ENCODE measurements at regions not wholly inside any gene's neighbourhood (a gene's known extent, or its start where the extent isn't known, plus 50 kb on each side); places are given as distances from the start of the nearest gene placed in this dataset.

DNA sequence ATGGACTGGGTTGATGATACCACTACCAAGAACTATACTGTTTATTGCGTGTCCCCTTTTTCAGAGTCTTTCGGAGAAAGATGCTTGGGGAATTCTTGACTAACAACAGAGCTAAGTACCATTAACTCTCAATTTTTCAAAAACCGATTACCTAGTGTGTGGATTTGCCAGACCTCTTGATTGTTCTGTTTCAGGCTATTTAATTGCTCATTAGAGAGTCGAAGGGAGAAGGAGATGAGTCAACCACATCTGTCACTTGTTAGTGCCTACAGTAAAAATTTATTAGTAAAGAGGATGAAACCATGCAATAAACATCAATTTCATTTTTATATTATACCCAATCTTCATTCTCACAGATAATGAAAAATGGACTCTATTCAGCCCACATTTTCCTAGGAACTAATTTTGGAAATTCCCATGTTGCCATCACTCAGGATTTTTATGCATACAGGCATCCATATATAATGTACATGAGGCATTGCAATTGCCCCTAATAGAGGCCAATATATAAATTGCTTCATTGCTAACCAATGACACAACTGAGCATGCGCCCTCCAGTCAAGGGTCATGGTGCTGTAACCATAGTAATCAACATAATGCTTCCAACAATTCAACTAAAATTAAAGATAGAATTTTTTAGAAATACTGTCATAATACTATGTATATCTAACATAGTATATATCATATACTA lies 541.7 kb downstream of the TBL1XR1 start:
- H3K4me3 ChIP-seq (ENCODE audit: control insufficient read depth, low read depth, low read length): no peak overlapping the region
- peak; percentile 7 for DNase-seq (ENCODE audit: low read depth)
- no peak for TF ChIP-seq CTCF (IDR thresholded peaks at IDR 0.05; ENCODE audit: control insufficient read depth, insufficient read depth, low read depth, low read length, missing control alignments)

- no peak overlapping the region for H3K4me3 ChIP-seq (ENCODE audit: control insufficient read depth, low read depth, low read length)
- peak; percentile 22 for TF ChIP-seq CTCF (IDR thresholded peaks at IDR 0.05; ENCODE audit: control insufficient read depth, insufficient read depth, low read depth, low read length, missing control alignments)
- DNase-seq (ENCODE audit: low read depth): no peak
These were observed 545.7 kb downstream of the TBL1XR1 start for GRCh38 chr3:176651622-176652021.

DNA sequence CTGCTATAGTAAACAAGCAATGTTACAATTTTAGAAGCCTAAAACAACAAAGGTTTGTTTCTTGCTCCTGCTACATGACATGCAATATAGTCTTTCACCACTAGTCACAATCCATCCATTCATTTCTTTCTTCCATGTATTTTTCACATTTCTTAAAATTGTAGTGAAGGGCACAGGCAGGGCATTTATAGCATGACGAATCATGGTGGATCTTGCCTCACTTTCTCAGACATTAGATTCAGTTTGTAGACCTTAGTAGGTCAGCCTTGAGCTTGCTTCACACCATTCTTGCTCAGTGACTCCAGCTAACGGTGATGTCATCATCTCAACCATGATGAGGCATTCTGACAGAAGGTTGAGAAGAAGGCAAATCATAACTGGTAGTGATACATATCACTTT lies 546.8 kb downstream of the TBL1XR1 start:
- no peak overlapping the region for H3K4me3 ChIP-seq (ENCODE audit: control insufficient read depth, low read depth, low read length)
- peak; percentile 25 for TF ChIP-seq CTCF (IDR thresholded peaks at IDR 0.05; ENCODE audit: control insufficient read depth, insufficient read depth, low read depth, low read length, missing control alignments)
- peak; percentile 17 for DNase-seq (ENCODE audit: low read depth)

DNA sequence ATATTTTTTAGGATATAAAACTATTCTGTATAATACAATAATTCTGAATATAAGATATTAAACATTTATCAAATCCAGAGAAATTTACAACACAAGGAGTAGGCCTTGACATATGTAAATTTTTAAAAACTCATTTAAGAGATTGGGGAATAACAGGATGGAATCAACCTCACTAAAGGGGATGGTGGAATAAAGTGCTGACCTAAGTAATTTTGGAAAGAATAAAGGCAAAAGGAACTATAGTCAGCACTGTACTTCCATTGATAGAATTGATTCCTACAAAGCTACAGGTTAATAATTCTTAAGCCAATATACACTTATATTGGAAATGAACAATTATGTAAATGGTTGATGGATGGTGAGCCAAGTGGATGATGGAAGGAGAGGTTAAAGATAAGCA lies 549.3 kb downstream of the TBL1XR1 start:
- DNase-seq (ENCODE audit: low read depth): no peak
- TF ChIP-seq CTCF (IDR thresholded peaks at IDR 0.05; ENCODE audit: control insufficient read depth, insufficient read depth, low read depth, low read length, missing control alignments): no peak
- H3K4me3 ChIP-seq (ENCODE audit: control insufficient read depth, low read depth, low read length): no peak overlapping the region

- H3K4me3 ChIP-seq (ENCODE audit: control insufficient read depth, low read depth, low read length): no peak overlapping the region
- no peak for DNase-seq (ENCODE audit: low read depth)
These were observed 563.8 kb downstream of the TBL1XR1 start for GRCh38 chr3:176633511-176633910.

DNA sequence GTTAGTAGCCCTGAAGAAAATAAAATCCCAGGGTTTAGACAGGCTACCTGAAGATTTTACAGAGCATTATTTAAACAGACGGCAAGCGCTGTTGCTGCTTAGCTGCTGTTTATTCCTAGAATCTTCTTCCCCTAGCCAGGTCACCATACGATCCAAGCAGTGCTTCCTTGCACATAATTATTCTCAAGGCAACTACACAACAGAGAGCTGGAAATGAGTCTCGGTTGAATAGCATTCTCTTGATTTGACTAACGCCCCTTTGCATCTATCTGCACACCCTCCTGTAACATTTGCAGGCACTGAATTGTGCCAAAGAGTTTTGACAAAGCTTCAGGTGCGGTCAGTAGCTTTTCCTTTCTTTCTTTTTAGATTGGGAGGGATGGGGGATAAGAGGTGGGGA lies 564.4 kb downstream of the TBL1XR1 start:
- no peak for TF ChIP-seq CTCF (IDR thresholded peaks at IDR 0.05; ENCODE audit: control insufficient read depth, insufficient read depth, low read depth, low read length, missing control alignments)
- DNase-seq (ENCODE audit: low read depth): no peak
- H3K4me3 ChIP-seq (ENCODE audit: control insufficient read depth, low read depth, low read length): no peak overlapping the region

More at GRCh38 chr3:176633511-176633910, 563.8 kb downstream of the TBL1XR1 start:
- no peak for TF ChIP-seq CTCF (IDR thresholded peaks at IDR 0.05; ENCODE audit: control insufficient read depth, insufficient read depth, low read depth, low read length, missing control alignments)

All from AG09309 (cell line).